ENCODE measurements at regions not wholly inside any gene's neighbourhood (a gene's known extent, or its start where the extent isn't known, plus 50 kb on each side); places are given as distances from the start of the nearest gene placed in this dataset.

DNA sequence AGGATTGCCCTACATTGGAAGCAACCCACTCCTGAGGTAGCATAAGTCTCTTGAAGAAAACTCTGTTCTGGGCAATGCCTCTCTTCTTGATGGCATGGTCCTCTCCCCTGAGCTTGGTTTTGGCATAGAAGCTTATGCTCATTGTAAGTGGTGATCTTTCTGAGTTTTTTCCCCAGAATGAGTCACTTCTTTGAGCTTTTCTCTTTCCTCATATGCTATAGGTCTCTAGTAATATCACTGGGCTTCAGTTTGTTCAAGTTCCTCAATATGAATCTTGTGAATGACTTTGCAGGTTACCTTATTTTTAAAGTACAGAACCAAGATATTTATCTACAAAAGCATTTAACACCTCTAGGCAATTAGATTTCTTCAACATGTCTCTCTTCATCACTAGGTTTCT is 76.5 kb upstream of the ATG10 start:
- no peaks in the 10 kb centered on the region for H3K27me3 ChIP-seq (ENCODE audit: control insufficient read depth, insufficient read depth, low read length)
- no peak overlapping the region for H4K5ac ChIP-seq (ENCODE audit: low read depth, low read length)
- ATAC-seq (ENCODE audit: low read depth) (no peak), DNase-seq (peak; percentile 8)
- H2BK5ac ChIP-seq (ENCODE audit: low read depth, low read length, poor library complexity, severe bottlenecking) = no peak overlapping the region
- H3K4me1 ChIP-seq (ENCODE audit: control insufficient read depth, insufficient read depth, low read length) = no peaks in the 10 kb centered on the region
- no peaks in the 10 kb centered on the region for H3K36me3 ChIP-seq (ENCODE audit: control insufficient read depth, insufficient read depth, low read length)
- H2BK20ac ChIP-seq (ENCODE audit: low read depth, low read length) = no peak overlapping the region
- H3K9me1 ChIP-seq (ENCODE audit: insufficient read depth, low read length) = no peaks in the 10 kb centered on the region
- H3K23ac ChIP-seq (ENCODE audit: low read depth, low read length) = no peak overlapping the region
- no peak overlapping the region for H3K14ac ChIP-seq (replicated peaks; ENCODE audit: low read depth, low read length)
- POLR2A ChIA-PET (ENCODE audit: unreplicated experiment) = no interaction called here
- H4K8ac ChIP-seq (ENCODE audit: low read depth in 2 of 2, low read length in 2 of 2) = no peak overlapping the region
- no peaks in the 10 kb centered on the region for H4K20me1 ChIP-seq (ENCODE audit: insufficient read depth, low read length)
- no peak overlapping the region for H2BK120ac ChIP-seq (ENCODE audit: low read depth, low read length)
- no peak overlapping the region for H3K9ac ChIP-seq (ENCODE audit: low read depth, low read length)
- H2BK15ac ChIP-seq (ENCODE audit: low read depth, low read length) = no peak overlapping the region
- no peak overlapping the region for H3K4me3 ChIP-seq (ENCODE audit: insufficient read depth, low read depth, low read length)
- no peak overlapping the region for H2AFZ ChIP-seq (replicated peaks; ENCODE audit: low read length, poor library complexity)
- no peaks in the 10 kb centered on the region for H3K9me3 ChIP-seq (ENCODE audit: control insufficient read depth, insufficient read depth, low read length)
- H3K4ac ChIP-seq (ENCODE audit: low read depth, low read length) = no peak overlapping the region
- H2AK5ac ChIP-seq (ENCODE audit: low read depth, low read length) = no peak overlapping the region
- no peak overlapping the region for H3K18ac ChIP-seq (ENCODE audit: low read depth, low read length)
- intact Hi-C loops (cut with micrococcal nuclease) = no loop called here
- H3K56ac ChIP-seq (ENCODE audit: extremely low read depth, insufficient read depth, low read length) = no peak overlapping the region
- BruUV-seq (replicated peaks) = no TSS peak
- H4K91ac ChIP-seq (ENCODE audit: insufficient read depth, low read depth, low read length) = no peak overlapping the region
- dilution Hi-C loops (cut with HindIII; ENCODE audit: low sequenced_read_pairs, unreplicated experiment) = no loop called here
- in situ Hi-C loops (cut with MboI; ENCODE audit: low sequenced_read_pairs) = no loop called here
- no peaks in the 10 kb centered on the region for H3K79me1 ChIP-seq (ENCODE audit: low read depth in 1 of 2, low read length in 2 of 2)
- H3K4me2 ChIP-seq (ENCODE audit: low read depth, low read length) = no peak overlapping the region
- no peak overlapping the region for H2AK9ac ChIP-seq (replicated peaks; ENCODE audit: low read depth, low read length, poor library complexity)
- H3K27ac ChIP-seq (ENCODE audit: insufficient read depth, low read length) = no peak overlapping the region
- TF ChIP-seq MAFK (IDR thresholded peaks at IDR 0.05; ENCODE audit: low read depth, low read length) = no peak
- no peak for TF ChIP-seq POLR2A (IDR thresholded peaks at IDR 0.05; ENCODE audit: low read depth, low read length)
- TF ChIP-seq BHLHE40 (IDR thresholded peaks at IDR 0.05; ENCODE audit: low read depth, low read length) = no peak
- TF ChIP-seq FOS (IDR thresholded peaks at IDR 0.05; ENCODE audit: low read depth, low read length) = no peak
- no peak for TF ChIP-seq CEBPB (IDR thresholded peaks at IDR 0.05; ENCODE audit: low read depth, low read length)
- TF ChIP-seq RAD21 (IDR thresholded peaks at IDR 0.05; ENCODE audit: low read length) = no peak
- TF ChIP-seq RFX5 (IDR thresholded peaks at IDR 0.05; ENCODE audit: low read depth, low read length) = no peak
- TF ChIP-seq CHD1 (IDR thresholded peaks at IDR 0.05; ENCODE audit: low read depth, low read length) = no peak
- TF ChIP-seq RCOR1 (IDR thresholded peaks at IDR 0.05; ENCODE audit: insufficient replicate concordance, low read length) = no peak
- TF ChIP-seq, protein P1, sequence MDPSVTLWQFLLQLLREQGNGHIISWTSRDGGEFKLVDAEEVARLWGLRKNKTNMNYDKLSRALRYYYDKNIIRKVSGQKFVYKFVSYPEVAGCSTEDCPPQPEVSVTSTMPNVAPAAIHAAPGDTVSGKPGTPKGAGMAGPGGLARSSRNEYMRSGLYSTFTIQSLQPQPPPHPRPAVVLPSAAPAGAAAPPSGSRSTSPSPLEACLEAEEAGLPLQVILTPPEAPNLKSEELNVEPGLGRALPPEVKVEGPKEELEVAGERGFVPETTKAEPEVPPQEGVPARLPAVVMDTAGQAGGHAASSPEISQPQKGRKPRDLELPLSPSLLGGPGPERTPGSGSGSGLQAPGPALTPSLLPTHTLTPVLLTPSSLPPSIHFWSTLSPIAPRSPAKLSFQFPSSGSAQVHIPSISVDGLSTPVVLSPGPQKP (IDR thresholded peaks at IDR 0.05; ENCODE audit: borderline replicate concordance, low read depth, low read length) = no peak
- no peak for TF ChIP-seq MXI1 (IDR thresholded peaks at IDR 0.05; ENCODE audit: borderline replicate concordance, low read depth, low read length)
- TF ChIP-seq NFE2L2 (IDR thresholded peaks at IDR 0.05; ENCODE audit: low read depth, low read length) = no peak
- no peak for TF ChIP-seq SMC3 (IDR thresholded peaks at IDR 0.05; ENCODE audit: low read depth, low read length)
- no peak for TF ChIP-seq MAZ (IDR thresholded peaks at IDR 0.05; ENCODE audit: borderline replicate concordance, low read depth, low read length)
- TF ChIP-seq, protein P2, sequence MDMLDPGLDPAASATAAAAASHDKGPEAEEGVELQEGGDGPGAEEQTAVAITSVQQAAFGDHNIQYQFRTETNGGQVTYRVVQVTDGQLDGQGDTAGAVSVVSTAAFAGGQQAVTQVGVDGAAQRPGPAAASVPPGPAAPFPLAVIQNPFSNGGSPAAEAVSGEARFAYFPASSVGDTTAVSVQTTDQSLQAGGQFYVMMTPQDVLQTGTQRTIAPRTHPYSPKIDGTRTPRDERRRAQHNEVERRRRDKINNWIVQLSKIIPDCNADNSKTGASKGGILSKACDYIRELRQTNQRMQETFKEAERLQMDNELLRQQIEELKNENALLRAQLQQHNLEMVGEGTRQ (IDR thresholded peaks at IDR 0.05; ENCODE audit: low read depth, low read length) = no peak
- TF ChIP-seq, protein P3, sequence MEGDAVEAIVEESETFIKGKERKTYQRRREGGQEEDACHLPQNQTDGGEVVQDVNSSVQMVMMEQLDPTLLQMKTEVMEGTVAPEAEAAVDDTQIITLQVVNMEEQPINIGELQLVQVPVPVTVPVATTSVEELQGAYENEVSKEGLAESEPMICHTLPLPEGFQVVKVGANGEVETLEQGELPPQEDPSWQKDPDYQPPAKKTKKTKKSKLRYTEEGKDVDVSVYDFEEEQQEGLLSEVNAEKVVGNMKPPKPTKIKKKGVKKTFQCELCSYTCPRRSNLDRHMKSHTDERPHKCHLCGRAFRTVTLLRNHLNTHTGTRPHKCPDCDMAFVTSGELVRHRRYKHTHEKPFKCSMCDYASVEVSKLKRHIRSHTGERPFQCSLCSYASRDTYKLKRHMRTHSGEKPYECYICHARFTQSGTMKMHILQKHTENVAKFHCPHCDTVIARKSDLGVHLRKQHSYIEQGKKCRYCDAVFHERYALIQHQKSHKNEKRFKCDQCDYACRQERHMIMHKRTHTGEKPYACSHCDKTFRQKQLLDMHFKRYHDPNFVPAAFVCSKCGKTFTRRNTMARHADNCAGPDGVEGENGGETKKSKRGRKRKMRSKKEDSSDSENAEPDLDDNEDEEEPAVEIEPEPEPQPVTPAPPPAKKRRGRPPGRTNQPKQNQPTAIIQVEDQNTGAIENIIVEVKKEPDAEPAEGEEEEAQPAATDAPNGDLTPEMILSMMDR (conservative IDR thresholded peaks at IDR 0.05; ENCODE audit: low read depth, low read length) = no peak
- CTCF ChIA-PET = interaction anchor here (0.6 kb wide), 2 partner anchors 300 to 1229 kb away, joined by 3 to 4 read pairs; no protein-coding TSS in a partner anchor
